Trophoblast cell (in vitro differentiated cells and primary cell): ENCODE measurements at regions not wholly inside any gene's neighbourhood (a gene's known extent, or its start where the extent isn't known, plus 50 kb on each side); places are given as distances from the start of the nearest gene placed in this dataset.

Experiments used
- DNase-seq, 2 donors: peaks; one replicate each; pipeline ENCODE4 v3.0.0-alpha.2; 2016
- H2AFZ ChIP-seq: 2 replicates; pipeline ENCODE4 v1.6.1; 2013; ENCODE audit warnings: low read length, moderate library complexity, mild to moderate bottlenecking; ENCODE audit not compliant: insufficient read depth, poor library complexity
- H2AK5ac ChIP-seq: 2 replicates; pipeline ENCODE4 v1.6.1; 2013; ENCODE audit warnings: mild to moderate bottlenecking, low read length
- H2BK120ac ChIP-seq: 2 replicates; pipeline ENCODE4 v1.6.1; 2013; ENCODE audit warnings: low read length, mild to moderate bottlenecking, moderate library complexity; ENCODE audit not compliant: insufficient read depth, poor library complexity
- H2BK12ac ChIP-seq: 2 replicates; pipeline ENCODE4 v1.6.1; 2013; ENCODE audit warnings: mild to moderate bottlenecking, low read length, moderate library complexity
- H2BK5ac ChIP-seq: 2 replicates; pipeline ENCODE4 v1.6.1; 2013; ENCODE audit warnings: low read length, low read depth, moderate library complexity, mild to moderate bottlenecking; ENCODE audit not compliant: poor library complexity
- H3K14ac ChIP-seq: 2 replicates; pipeline ENCODE4 v1.6.1; 2013; ENCODE audit warnings: mild to moderate bottlenecking, low read length
- H3K18ac ChIP-seq: 2 replicates; pipeline ENCODE4 v1.6.1; 2013; ENCODE audit warnings: mild to moderate bottlenecking, low read length
- H3K23ac ChIP-seq: 2 replicates; pipeline ENCODE4 v1.6.1; 2013; ENCODE audit warnings: low read length
- H3K27ac ChIP-seq: 2 replicates; pipeline ENCODE4 v1.5.1; 2013; ENCODE audit warnings: low read depth, mild to moderate bottlenecking, inconsistent platforms, low read length, moderate library complexity
- H3K27me3 ChIP-seq: 2 replicates; pipeline ENCODE4 v1.6.1; 2013; ENCODE audit warnings: inconsistent platforms, mild to moderate bottlenecking, low read length, moderate library complexity; ENCODE audit not compliant: insufficient read depth
- H3K36me3 ChIP-seq, 2 experiments: 1 replicate in 1 of 2; 2 replicates in 1 of 2; pipeline ENCODE4 v1.6.1; 2013; ENCODE audit warnings: low read length in 2 of 2, mild to moderate bottlenecking in 2 of 2, moderate library complexity in 1 of 2; ENCODE audit not compliant: insufficient read depth in 2 of 2, control insufficient read depth in 1 of 2
- H3K4ac ChIP-seq: 2 replicates; pipeline ENCODE4 v1.6.1; 2013; ENCODE audit warnings: low read depth, mild to moderate bottlenecking, low read length, moderate library complexity
- H3K4me1 ChIP-seq, 2 experiments: 1 replicate in 1 of 2; 2 replicates in 1 of 2; pipeline ENCODE4 v1.6.1; 2013; ENCODE audit warnings: low read length in 2 of 2, mild to moderate bottlenecking in 2 of 2, moderate library complexity in 1 of 2; ENCODE audit not compliant: insufficient read depth in 2 of 2, control insufficient read depth in 1 of 2
- H3K4me2 ChIP-seq: 2 replicates; pipeline ENCODE4 v1.6.1; 2013; ENCODE audit warnings: inconsistent platforms, mild to moderate bottlenecking, low read length, moderate library complexity
- H3K4me3 ChIP-seq: 2 replicates; pipeline ENCODE4 v1.5.1; 2013; ENCODE audit warnings: mild to moderate bottlenecking, low read depth, low read length, inconsistent platforms
- H3K79me1 ChIP-seq: one replicate; pipeline ENCODE4 v1.6.1; 2013; ENCODE audit warnings: low read length
- H3K79me2 ChIP-seq: 2 replicates; pipeline ENCODE4 v1.6.1; 2013; ENCODE audit warnings: low read length, mild to moderate bottlenecking; ENCODE audit not compliant: control insufficient read depth, insufficient read depth, poor library complexity
- H3K9ac ChIP-seq: 2 replicates; pipeline ENCODE4 v1.6.1; 2013; ENCODE audit warnings: mild to moderate bottlenecking, low read length
- H3K9me3 ChIP-seq: 2 replicates; pipeline ENCODE4 v1.6.1; 2013; ENCODE audit warnings: low read depth, mild to moderate bottlenecking, control low read depth, inconsistent platforms, low read length; ENCODE audit not compliant: insufficient read depth
- H4K12ac ChIP-seq: 2 replicates; pipeline ENCODE4 v1.6.1; 2013; ENCODE audit warnings: low read depth, mild to moderate bottlenecking, low read length, moderate library complexity
- H4K8ac ChIP-seq: 2 replicates; pipeline ENCODE4 v1.6.1; 2013; ENCODE audit warnings: low read depth, mild to moderate bottlenecking, low read length, moderate library complexity
- H4K91ac ChIP-seq: one replicate; pipeline ENCODE4 v1.6.1; 2013; ENCODE audit warnings: low read depth, mild to moderate bottlenecking, low read length, moderate library complexity
- WGBS: extraction: QIAGEN DNeasy Blood & Tissue Kit; methylation state at CpG from one replicate; pipeline ENCODE4 v1.1.7; 2013; ENCODE audit warnings: missing lambda C conversion rate; ENCODE audit not compliant: insufficient read length, insufficient coverage; ENCODE audit errors: extremely low coverage; 5-methylcytosine and 5-hydroxymethylcytosine counted together

DNA sequence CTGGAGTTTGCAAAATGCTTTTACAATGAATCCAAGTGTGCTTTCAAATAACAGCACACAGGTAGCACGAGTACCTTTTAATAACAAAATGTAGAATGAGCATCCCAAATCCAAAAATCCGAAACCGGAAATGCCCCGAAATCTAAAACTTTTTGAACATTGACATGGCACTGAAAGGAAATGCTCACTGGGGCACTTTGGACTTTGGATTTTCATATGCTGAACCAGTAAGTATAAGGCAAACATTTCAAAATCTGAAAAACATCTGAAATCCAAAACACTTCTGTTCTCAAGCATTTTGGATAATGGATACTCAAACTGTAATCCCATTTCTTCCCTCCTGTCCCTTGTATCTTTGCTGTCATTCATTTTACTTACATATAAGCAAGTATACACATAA lies 50.1 kb downstream of the GCNT4 start:
- Histone ChIP-seq H3K4ac (no peak overlapping the region), H3K27me3 (no peaks in the 10 kb centered on the region), H2AFZ (no peak overlapping the region), H3K4me1 (no peaks in the 10 kb centered on the region), H2BK12ac (no peak overlapping the region), H4K91ac (no peak overlapping the region), H2AK5ac (no peak overlapping the region), H4K12ac (no peak overlapping the region), H3K79me1 (no peaks in the 10 kb centered on the region), H3K23ac (no peak overlapping the region), H3K27ac (no peak overlapping the region), H2BK120ac (no peak overlapping the region), H3K14ac (no peak overlapping the region), H3K18ac (no peak overlapping the region), H3K36me3 (no peaks in the 10 kb centered on the region), H3K4me2 (no peak overlapping the region), H4K8ac (no peak overlapping the region), H3K9ac (no peak overlapping the region), H3K9me3 (no peaks in the 10 kb centered on the region), H3K79me2 (no peaks in the 10 kb centered on the region), H3K4me3 (no peak overlapping the region), H2BK5ac (no peak overlapping the region)
- no peak for DNase-seq
- WGBS = no CpG with 5 or more reads among the region's 4 CpGs

DNA sequence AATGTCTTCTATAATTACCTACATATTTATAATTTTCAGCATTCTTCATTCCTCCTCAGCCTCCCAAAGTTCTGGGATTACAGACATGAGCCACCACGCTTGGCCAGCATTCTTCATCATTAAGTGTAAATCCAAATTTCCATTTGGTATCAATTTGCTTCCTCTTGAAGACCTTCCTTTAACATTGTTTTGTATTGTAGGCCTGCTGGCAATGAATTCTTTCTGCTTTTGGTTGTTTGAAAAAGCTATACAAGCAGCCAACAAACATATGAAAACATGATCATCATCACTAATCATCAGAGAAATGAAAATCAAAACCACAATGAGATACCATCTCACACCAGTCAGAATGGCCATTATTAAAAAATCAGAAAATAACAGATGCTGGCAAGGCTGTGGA lies 56.4 kb downstream of the GCNT4 start:
- DNase-seq = no peak
- H3K4me2 ChIP-seq = no peak overlapping the region
- no peak overlapping the region for H3K23ac ChIP-seq
- no peak overlapping the region for H4K8ac ChIP-seq
- no peaks in the 10 kb centered on the region for H3K79me1 ChIP-seq
- H3K9me3 ChIP-seq = no peaks in the 10 kb centered on the region
- H3K27me3 ChIP-seq = no peaks in the 10 kb centered on the region
- no peak overlapping the region for H3K4ac ChIP-seq
- no peaks in the 10 kb centered on the region for H3K36me3 ChIP-seq
- H2BK120ac ChIP-seq = no peak overlapping the region
- H3K79me2 ChIP-seq = no peaks in the 10 kb centered on the region
- no peak overlapping the region for H3K14ac ChIP-seq
- no peak overlapping the region for H3K4me3 ChIP-seq
- H2AK5ac ChIP-seq = no peak overlapping the region
- H4K12ac ChIP-seq = no peak overlapping the region
- H2BK12ac ChIP-seq = no peak overlapping the region
- H4K91ac ChIP-seq = no peak overlapping the region
- H3K9ac ChIP-seq = no peak overlapping the region
- no peak overlapping the region for H2AFZ ChIP-seq
- no peak overlapping the region for H3K27ac ChIP-seq
- H3K4me1 ChIP-seq = no peaks in the 10 kb centered on the region
- no CpG with 5 or more reads among the region's 1 CpG for WGBS
- no peak overlapping the region for H3K18ac ChIP-seq
- H2BK5ac ChIP-seq = no peak overlapping the region

DNA sequence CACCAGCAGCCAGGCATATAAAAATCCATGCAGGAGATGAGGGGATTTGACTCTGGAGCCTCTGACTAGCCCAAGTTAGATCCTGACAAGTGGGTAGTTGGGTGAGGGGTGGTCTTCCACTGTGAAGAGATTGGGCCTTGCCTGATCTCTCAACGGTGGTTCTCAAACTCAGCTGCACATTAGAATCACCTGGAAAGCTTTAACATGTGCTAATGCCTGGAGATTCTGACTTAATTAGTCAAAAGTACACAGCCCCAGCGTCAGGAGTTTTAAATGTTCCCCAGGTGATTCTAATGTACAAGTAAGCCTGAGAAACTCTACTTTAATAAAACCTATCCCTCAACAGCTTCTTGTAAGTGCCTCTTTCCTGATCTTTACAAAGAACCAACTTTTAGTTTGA lies 57.5 kb downstream of the GCNT4 start:
- no peak overlapping the region for H4K8ac ChIP-seq
- no peak overlapping the region for H4K12ac ChIP-seq
- no peaks in the 10 kb centered on the region for H3K36me3 ChIP-seq
- H4K91ac ChIP-seq = no peak overlapping the region
- no peaks in the 10 kb centered on the region for H3K4me1 ChIP-seq
- H3K4ac ChIP-seq = no peak overlapping the region
- no peak overlapping the region for H2BK5ac ChIP-seq
- H2BK12ac ChIP-seq = no peak overlapping the region
- no peak overlapping the region for H3K4me3 ChIP-seq
- H3K9ac ChIP-seq = no peak overlapping the region
- H3K79me1 ChIP-seq = no peaks in the 10 kb centered on the region
- H3K23ac ChIP-seq = no peak overlapping the region
- H2BK120ac ChIP-seq = no peak overlapping the region
- H3K27ac ChIP-seq = no peak overlapping the region
- H3K79me2 ChIP-seq = no peaks in the 10 kb centered on the region
- DNase-seq = no peak
- H3K18ac ChIP-seq = no peak overlapping the region
- WGBS = no CpG with 5 or more reads among the region's 2 CpGs
- H3K27me3 ChIP-seq = no peaks in the 10 kb centered on the region
- H3K4me2 ChIP-seq = no peak overlapping the region
- peaks cover 2% of the 10 kb centered on the region for H3K9me3 ChIP-seq
- H2AFZ ChIP-seq = no peak overlapping the region
- H3K14ac ChIP-seq = no peak overlapping the region
- H2AK5ac ChIP-seq = no peak overlapping the region

DNA sequence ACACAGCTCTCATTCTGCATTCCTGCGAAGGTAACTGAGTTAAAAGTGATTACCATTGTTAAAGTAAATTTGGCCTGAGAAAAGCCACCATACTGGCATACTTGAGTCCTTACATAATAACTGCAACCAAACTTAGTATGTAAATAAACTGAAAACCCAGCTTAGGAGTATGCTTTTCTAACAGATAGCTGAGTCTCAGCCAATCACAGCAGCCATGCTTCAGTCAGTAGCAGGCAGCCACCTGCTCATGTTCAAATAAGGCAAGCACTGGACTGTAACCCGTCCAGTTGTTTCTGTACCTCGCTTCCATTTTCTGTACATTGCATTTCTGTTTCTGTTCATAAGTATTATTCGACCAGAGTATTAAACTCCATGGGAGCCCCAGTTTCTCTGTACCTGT lies 58.6 kb downstream of the GCNT4 start:
- no peak overlapping the region for H3K23ac ChIP-seq
- no CpG with 5 or more reads among the region's 4 CpGs for WGBS
- H2BK5ac ChIP-seq = no peak overlapping the region
- no peak overlapping the region for H2BK120ac ChIP-seq
- H3K14ac ChIP-seq = no peak overlapping the region
- H3K4me3 ChIP-seq = no peak overlapping the region
- DNase-seq = peak in 1 of 2 donors; percentile 3
- H2AFZ ChIP-seq = no peak overlapping the region
- no peak overlapping the region for H3K18ac ChIP-seq
- H3K4me1 ChIP-seq = no peaks in the 10 kb centered on the region
- H3K27ac ChIP-seq = no peak overlapping the region
- no peak overlapping the region for H3K4ac ChIP-seq
- no peak overlapping the region for H4K8ac ChIP-seq
- H4K91ac ChIP-seq = no peak overlapping the region
- H3K36me3 ChIP-seq = no peaks in the 10 kb centered on the region
- H2AK5ac ChIP-seq = no peak overlapping the region
- H3K9me3 ChIP-seq = peaks cover 2% of the 10 kb centered on the region
- no peaks in the 10 kb centered on the region for H3K79me1 ChIP-seq
- no peak overlapping the region for H3K9ac ChIP-seq
- H3K79me2 ChIP-seq = no peaks in the 10 kb centered on the region
- H3K4me2 ChIP-seq = no peak overlapping the region
- H3K27me3 ChIP-seq = no peaks in the 10 kb centered on the region
- H2BK12ac ChIP-seq = no peak overlapping the region
- H4K12ac ChIP-seq = no peak overlapping the region
